ENCODE measurements at regions not wholly inside any gene's neighbourhood (a gene's known extent, or its start where the extent isn't known, plus 50 kb on each side); places are given as distances from the start of the nearest gene placed in this dataset.

DNA sequence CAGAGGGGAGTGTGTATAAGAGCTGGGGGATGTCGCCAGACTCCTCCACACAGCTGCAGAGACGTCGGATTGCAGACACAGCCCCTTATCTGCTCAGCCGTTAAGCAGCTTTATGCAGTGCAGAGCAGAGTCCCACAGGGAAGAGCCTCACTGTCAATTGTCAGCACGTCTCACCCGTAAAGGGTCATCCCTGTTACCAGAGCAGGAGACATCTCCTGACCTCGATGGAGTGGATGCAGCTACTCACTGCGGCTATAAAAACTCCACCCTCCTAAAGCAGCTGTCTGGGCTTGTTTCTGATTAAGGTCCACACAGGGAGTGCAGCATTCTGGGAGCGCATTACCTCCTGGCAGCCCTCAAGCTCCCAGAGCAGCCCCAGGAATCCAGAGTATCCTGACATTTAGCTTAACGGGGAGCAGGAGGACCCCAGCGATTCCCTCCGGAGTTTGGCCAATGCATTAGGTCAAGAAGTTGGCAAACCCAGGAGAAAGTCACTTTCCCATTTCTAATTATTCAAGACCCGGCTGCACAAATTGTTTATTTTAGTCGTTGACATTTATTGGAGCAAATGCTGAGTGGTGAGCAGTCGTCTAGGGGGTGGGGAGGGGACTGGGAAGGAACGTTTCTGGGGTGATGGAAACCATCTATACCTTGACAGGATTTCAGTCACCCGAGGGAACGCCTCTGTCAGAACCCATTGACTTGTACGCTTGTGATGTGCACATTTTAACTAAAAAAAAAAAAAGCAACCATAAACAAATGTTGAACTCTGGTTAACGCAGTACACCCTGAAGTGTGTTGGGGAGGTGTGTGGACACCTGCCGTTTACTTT lies 100.0 kb upstream of the ZNF469 start:
- TF ChIP-seq CTCF (IDR thresholded peaks at IDR 0.05; ENCODE audit: low read length) (no peak), EZH2 (IDR thresholded peaks at IDR 0.05; ENCODE audit: borderline replicate concordance, low read length) (no peak)

All from OCI-LY1 (cell line).